ENCODE measurements at regions not wholly inside any gene's neighbourhood (a gene's known extent, or its start where the extent isn't known, plus 50 kb on each side); places are given as distances from the start of the nearest gene placed in this dataset.
"Not testable (repeated sequence)": the region's sequence is repeated elsewhere in the genome, so short reads cannot be mapped to it uniquely, and the experiment has no call there.

DNA sequence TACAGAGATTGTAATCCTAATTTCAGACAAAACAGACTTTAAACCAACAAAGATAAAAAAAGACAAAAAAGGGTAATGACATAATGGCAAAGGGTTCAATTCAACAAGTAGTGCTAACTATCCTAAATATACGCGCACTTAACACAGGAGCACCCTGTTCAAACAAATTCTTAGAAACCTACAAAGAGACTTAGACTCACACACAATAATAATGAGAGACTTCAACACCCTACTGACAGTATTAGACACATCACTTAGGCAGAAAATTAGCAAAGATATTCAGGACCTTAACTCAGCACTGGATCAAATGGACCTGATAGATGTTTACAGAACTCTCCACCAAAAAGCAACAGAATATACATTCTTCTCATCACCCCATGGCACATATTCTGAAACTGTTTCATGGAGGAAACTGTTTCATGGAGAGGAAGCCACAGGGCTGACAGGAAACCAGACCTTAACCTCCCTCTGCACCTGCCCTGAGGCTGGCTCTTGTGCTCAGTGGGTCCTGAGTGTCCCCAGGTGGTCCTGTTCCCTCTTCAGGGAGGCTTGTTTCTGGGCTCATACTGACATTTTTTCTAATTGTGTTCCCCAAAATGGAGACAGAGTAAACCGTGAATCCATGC, 54.7 kb downstream of the OR4M2 start:
- DNase-seq (ENCODE audit: low read depth) = not testable (repeated sequence)

DNA sequence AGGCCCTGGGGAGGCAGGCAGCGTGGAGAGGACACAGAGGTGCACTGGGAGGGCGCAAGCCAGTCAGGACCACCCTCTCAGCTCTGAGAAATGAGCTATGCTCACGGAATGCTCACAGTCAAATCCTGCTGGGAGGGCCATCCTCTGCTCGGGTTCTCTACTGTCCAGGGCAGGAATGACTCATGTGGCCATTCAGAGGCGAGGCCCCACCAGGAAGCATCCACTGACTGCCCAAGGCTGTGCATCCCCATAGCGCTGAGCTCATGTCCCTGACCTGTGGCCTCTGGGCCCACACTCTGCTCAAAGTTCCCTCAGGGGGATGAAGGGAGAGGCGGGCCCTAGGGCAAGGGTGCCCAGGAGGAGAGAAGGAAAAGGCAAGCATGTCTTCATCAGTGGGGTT, 57.2 kb downstream of the OR4M2 start:
- DNase-seq (ENCODE audit: low read depth) = not testable (repeated sequence)

DNA sequence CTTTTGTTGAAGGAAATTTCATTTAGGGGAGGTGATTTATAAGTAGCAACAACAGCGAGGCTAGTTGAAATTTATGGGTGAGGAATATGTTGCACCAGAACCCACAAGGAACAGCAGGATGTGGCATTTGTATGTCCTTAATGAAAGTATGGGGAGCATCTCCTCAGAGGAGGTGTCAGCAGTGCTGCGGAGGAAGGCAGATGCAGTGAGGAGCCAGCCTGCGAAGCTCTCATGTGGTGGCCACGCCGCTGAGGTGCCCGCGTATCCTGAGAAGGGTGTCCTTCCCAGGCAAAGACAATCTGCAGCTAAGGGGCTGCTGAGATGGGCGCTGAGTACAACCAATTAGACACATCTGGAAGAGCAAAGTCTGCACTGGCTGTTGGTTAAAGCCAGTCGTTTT, 60.8 kb downstream of the OR4M2 start:
- not testable (repeated sequence) for DNase-seq (ENCODE audit: low read depth)

DNA sequence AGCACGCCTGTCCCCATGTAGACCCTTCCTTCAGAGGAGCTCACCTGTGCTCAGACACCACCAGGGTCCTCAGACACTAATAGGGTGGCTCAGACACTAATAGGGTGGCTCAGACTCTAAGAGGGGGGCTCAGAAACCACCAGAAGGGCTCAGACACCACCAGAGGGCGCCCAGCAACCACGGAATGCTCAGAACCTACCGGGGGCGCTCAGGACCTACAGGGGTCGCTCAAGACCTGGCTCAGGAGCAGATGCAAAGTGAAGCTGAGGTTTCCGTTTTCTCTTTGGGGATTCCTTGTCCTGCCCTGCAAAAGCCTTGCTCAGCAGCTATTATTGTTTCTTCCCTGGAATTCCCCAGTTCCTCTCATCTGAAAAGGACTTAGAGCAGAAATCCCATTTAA, 67.8 kb downstream of the OR4M2 start:
- DNase-seq (ENCODE audit: low read depth) = not testable (repeated sequence)

DNA sequence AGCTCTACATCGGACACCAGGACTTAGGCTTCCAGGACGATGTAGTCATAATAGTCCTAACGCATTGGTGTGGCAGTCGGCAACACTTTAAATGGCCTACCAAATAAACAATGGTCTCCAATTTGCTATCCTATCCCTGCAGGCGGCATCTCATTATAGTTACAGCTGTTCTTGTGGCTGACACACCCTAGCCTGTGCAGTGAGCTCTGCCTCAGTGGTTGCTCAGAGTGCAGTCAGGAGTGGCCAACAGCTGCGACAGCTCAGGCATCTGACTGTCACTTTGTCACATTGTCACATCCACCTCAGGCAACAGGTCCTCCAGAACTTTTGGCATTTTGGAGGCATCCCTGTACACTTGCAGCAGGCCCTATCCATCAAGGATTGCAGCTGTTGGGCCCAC, 77.9 kb downstream of the OR4M2 start:
- not testable (repeated sequence) for DNase-seq (ENCODE audit: low read depth)

DNA sequence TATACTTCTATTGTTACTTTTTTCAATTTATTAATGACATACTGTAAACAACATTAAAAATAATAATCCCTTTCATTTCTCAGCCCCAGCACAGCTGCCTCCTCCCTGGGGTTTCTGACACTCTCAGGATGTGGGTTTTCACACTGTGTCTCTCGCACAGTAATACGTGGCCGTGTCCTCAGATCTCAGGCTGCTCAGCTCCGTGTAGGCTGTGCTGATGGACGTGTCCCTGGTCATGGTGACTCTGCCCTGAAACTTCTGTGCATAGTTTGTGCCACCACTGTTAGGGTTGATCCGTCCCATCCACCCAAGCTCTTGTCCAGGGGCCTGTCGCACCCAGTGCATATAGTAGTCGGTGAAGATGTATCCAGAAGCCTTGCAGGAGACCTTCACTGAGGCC, 80.0 kb downstream of the OR4M2 start:
- DNase-seq (ENCODE audit: low read depth) = not testable (repeated sequence)

DNA sequence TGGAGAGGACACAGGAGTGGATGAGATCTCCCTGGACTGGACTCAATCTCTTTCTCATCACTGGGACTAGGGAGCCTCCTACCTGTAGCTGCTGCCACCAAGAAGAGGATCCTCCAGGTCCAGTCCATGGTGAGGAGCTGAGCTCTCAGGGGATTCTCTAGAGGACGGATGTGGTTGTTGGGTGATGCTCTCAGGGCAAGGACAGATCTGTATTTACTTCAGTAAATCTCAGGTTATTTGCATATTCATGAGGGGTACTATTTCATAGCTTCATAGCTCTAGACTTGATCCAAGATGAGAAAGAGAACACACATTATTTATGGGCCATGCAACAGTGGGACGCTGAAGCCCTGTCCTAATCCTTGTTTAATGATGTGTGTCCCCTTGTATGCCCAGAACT, 80.4 kb downstream of the OR4M2 start:
- DNase-seq (ENCODE audit: low read depth) = not testable (repeated sequence)

DNA sequence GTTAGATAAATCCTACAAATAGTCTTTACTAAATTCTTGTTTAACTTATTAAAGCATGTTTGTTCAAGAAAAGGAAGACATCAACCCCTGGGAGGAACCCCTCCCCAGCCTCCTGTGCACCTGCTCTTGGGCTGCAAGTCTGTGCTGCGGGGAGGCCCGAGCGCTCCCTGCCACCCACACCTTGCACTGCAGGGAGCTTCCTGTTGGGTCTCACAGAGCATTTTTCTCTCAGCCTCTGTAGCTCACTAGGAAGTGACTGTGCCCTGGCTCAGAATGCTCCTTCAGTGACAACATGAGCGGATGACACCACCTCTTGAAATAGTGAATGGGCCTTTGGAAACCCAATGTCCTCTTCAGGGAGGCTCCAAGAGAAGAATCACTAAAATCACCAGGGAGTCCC, 81.1 kb downstream of the OR4M2 start:
- not testable (repeated sequence) for DNase-seq (ENCODE audit: low read depth)

DNA sequence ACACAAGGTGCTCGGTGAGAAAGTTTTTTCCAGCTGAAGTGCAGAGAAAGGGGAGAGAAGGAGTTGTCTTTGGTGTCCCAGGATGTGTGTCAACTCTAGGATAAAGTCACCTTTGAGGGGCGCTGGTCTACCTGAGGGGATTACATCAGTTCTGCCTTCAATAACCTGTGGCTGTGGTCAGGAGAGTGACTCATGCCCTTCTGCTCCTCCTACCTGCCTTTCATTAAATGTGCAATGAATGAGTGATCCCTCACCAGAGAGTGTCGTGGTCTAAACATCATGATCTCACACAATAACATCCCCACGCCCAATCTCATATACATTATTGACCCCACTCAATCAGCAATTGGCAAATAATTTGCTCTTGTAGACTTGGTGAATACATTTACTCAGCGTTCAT, 83.4 kb downstream of the OR4M2 start:
- not testable (repeated sequence) for DNase-seq (ENCODE audit: low read depth)

DNA sequence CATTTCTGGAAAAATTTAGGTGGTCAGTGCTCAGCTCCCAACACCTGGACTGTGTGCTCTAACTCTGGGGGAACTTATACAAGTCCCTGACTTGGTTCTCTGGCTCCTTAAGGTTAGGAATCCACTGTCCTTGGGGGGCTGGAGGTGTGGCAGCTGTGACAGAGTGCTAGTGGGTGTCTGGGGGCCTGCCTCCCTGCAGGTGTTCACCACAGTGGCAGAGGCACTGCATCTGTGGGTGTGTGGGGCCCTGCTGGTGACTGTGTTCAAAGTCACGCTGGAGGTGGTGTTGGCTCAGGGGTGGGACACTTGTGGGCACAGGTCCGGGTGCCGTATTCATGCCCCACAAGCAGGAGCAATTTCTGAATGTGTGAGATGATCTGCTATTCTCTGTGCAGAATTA, 87.2 kb downstream of the OR4M2 start:
- DNase-seq (ENCODE audit: low read depth) = not testable (repeated sequence)

DNA sequence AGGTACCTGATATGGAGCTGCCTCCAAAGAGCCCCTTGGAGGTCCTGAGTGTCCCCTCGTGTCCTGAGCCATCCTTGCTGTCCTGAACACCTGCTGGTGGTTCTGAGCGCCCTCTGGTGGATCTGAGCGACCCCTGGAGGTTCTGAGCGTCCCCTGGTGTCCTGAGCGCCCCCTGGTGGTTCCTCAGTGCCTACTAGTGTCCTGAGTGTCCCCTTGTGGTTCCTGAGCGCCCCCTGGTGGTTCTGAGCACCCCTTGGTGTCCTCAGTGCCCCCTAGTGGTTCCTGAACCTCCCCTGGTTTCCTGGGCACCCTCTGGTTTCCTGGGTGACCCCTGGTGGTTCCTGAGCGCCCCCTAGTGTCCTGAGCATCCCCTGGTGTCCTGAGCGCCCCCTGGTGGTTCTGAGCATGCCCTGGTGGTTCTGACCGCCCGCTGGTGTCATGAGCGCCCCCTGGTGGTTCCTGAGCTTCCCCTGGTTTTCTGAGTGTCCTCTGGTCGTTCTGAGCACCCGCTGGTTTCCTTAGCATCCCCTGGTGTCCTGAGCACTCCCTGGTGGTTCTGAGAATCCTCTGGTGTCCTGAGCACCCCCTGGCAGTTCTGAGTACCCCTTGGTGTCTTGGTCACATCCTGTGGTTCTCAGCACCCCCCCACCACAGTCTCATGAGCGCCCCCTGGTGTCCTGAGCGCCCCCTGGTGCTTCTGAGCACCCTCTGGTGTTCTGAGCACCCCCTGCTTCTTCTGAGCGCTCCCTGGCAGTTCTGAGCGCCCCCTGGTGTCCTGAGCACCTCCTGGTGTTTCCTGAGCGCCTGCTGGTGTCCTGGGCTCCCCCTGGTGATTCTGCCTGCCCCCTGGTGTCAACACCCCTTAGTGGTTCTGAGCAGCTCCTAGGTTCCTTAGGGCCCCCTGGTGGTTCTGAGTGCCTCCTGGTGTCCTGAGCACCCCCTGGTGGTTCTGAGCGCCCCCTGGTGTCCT, 93.0 kb downstream of the OR4M2 start:
- DNase-seq (ENCODE audit: low read depth) = not testable (repeated sequence)

DNA sequence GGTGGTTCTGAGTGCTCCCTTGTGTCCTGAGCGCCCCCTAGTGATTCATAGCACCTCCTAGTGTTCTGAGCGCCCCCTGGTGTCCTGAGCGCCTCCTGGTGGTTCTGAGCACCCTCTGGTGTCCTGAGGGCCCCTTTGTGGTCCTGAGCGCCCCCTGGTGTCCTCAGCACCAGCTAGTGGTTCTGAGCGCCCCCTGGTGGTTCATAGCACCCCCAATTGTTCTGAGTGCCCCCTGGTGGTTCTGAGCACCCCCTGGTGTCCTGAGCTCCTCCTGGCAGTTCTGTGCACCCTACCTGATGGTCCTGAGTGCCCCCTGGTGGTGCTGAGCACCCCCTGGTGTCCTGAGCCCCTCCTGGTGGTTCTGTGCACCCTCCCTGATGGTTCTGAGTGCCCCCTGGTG, 93.8 kb downstream of the OR4M2 start:
- DNase-seq (ENCODE audit: low read depth) = not testable (repeated sequence)

DNA sequence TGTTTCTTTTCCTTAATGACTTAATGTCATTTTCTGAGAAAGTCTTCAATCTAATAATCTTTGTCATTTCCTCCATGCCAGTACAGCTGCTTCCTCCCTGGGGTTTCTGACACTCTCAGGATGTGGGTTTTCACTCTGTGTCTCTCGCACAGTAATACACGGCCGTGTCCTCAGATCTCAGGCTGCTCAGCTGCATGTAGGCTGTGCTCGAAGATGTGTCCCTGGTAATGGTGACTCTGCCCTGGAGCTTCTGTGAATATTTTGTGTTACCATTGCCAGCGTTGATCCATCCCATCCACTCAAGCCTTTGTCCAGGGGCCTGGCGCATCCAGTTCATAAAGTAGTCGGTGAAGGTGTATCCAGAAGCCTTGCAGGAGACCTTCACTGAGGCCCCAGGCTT, 97.6 kb downstream of the OR4M2 start:
- not testable (repeated sequence) for DNase-seq (ENCODE audit: low read depth)

DNA sequence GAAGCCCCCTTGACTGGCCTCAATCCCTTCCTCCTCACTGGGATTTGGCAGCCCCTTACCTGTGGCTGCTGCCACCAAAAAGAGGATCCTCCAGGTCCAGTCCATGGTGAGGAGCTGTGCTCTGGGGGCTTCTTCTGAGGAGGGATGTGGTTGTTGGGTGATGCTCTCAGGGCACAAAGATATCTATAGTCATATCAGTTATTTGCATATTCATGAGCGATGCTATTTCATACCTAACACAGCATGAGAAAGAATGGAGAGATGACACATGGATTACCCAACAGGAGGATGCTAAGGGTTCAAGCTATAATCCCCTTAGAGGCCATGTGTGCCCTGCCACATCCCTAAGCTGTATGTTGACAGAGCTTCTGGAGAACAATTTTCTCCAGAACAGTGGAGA, 98.1 kb downstream of the OR4M2 start:
- DNase-seq (ENCODE audit: low read depth) = not testable (repeated sequence)

DNA sequence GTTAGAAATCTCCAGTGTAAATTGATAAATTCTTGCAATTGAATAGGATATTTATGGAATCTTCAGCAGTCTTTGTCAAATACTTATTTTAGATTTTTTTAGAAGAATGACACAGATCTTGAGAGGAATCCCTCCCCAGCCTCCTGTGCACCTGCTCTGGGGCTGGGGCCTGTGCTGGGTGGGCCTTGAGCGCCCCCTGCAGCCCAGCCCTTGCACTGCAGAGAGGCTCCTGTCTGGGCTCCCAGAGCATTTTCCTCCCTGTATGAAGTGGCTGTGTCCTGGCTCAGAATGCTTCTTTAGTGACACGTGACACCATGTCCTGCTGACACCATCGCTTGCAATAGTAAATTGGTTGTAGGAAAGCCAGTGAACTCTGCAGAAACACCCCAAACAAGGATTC, 98.7 kb downstream of the OR4M2 start:
- DNase-seq (ENCODE audit: low read depth) = not testable (repeated sequence)

DNA sequence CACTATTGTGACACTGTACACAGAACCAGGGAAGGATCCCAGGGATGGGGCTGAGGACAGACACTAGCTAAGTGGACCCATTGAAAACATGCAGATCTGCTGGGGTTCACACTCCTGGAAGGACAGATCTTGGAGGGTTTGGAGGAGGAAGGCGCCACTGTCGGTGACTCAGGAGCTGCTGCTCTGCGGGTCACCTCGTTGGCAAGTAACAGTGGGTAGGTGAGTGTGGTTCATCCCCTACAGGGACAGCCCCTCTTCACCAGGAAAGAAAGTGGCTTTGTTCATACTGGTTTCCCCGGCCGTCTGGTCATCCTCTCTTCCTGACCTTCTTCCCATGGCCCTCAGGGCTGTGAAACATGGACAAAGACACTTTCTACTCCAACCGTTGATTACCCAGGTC, 100.3 kb downstream of the OR4M2 start:
- DNase-seq (ENCODE audit: low read depth) = not testable (repeated sequence)

DNA sequence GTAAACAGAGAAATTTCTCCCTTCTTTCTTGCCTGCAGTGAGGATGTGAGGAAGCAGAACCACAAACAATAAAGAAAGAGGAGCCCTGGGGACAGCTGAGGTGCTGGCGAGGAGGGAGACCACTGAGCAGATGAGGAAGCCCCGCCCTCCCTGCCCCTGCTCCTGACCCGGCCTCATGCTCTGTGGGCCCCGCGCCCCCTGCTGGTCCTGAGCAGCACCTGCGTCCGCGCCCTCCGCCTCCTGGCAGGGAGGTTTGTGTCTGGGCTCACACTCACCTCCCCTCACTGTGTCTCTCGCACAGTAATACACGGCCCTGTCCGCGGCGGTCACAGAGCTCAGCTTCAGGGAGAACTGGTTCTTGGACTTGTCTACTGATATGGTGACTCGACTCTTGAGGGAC, 104.4 kb downstream of the OR4M2 start:
- not testable (repeated sequence) for DNase-seq (ENCODE audit: low read depth)

DNA sequence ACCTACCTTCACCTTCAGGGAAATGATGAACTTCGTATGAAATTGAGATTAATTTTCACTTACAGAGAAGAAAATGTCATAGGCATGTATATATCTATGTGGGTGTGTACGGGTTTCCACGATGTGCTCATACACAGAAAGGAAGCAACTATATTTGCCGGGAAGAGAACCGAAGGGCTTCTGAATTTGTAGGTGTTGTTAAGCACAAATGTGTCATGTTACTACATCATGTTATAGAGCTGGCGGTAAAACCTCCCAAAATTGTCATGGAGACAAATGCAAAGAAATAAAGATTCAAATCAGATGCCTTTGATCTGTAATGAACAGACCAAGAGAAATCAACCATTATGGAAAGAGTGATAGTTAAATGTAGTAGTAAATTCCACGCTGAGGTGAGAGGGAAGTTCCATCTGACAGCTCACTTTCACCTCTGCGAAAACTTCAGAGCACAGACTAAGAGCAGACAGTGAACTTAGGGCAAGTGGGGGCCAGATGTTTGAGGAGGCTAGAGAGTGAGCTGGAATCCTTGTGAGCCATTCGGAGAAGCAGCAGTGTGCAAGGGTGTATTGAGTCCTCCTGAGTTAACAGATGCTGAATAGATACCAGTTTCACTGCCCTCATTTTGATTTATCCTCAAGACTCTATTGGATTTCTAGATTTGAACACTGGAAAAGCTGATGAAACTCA, 106.7 kb downstream of the OR4M2 start:
- DNase-seq (ENCODE audit: low read depth) = not testable (repeated sequence)

DNA sequence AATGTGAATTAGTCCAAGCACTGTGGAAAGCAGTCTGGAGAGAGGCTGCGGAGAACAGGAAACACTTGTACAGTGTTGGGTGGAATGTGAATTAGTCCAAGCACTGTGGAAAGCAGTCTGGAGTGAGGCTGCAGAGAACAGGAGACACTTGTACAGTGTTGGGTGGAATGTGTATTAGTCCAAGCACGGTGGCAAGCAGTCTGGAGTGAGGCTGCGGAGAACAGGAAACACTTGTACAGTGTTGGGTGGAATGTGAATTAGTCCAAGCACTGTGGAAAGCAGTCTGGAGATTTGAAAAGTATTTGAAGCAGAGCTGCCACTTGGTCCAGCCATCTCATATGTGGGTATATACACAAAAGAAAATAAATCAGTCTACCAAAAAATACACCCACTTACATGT, 111.5 kb downstream of the OR4M2 start:
- not testable (repeated sequence) for DNase-seq (ENCODE audit: low read depth)

DNA sequence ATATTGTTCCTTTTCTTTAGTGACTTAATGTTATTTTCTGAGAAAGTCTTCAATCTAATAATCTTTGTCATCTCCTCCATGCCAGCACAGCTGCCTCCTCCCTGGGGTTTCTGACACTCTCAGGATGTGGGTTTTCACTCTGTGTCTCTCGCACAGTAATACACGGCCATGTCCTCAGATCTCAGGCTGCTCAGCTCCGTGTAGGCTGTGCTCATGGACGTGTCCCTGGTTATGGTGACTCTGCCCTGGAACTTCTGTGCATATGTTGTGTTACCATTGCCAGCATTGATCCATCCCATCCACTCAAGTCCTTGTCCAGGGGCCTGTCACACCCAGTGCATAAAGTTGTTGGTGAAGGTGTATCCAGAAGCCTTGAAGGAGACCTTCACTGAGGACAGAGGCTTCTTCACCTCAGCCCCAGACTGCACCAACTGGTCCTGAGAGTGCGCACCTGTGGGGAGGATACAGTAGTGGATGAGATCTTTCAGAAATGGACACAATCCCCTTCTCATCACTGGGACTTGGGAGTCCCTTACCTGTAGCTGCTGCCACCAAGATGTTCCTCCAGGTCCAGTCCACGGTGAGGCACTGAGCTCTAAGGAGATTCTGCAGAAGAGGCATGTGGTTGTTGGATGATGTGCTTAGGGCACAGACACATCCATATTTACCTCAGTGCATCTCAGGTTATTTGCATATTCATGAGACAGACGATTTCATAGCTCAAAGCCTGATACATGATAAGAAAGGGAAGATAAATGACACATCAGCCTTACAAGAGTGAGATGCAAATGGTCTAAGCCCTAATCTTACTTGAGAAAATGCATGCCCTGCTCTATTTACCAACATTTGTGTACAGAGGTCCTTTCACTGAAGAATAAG, 114.7 kb downstream of the OR4M2 start:
- DNase-seq (ENCODE audit: low read depth) = not testable (repeated sequence)

DNA sequence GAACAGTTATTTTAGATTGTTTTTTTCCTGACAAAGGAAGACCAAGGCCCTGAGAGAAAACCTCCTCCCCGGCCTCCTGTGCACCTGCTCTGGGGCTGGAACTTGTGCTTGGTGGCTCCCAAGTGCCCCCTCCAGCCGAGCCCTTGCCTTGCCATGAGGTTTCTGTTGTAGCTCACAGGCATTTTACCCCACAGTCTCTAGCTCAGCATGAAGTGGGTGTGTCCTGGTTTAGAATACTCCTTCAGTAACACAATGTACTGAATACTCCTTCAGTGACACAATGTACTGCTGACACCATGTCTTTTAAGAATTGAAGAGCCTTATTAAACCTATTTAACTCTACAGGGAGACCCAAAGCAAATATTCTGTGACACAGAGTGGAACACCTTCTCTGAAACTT, 116.1 kb downstream of the OR4M2 start:
- not testable (repeated sequence) for DNase-seq (ENCODE audit: low read depth)

DNA sequence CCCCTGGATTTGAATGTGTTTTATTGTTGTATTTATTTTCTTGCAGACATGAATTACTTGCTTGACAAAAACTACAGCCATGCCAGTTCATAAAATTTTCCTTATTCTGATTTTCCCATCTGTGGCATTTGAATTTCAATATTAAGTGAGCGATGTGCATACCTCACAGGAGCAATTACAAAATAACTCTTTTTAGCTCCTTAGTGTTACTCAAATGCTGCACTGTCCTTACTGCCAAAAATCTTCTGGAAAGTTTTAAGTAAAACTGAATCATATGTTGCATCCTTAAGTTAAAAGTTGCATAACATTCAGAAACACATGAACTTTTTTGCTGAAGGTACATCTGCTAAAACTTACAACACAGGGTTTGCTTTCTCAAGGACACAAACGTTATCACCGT, 120.1 kb downstream of the OR4M2 start:
- DNase-seq (ENCODE audit: low read depth) = not testable (repeated sequence)

Data from stromal cell of bone marrow (primary cell).